B cell (primary cell): ENCODE measurements at regions not wholly inside any gene's neighbourhood (a gene's known extent, or its start where the extent isn't known, plus 50 kb on each side); places are given as distances from the start of the nearest gene placed in this dataset.
"Not testable (repeated sequence)": the region's sequence is repeated elsewhere in the genome, so short reads cannot be mapped to it uniquely, and the experiment has no call there.

Experiments
- ATAC-seq: fragments of 200-7000 bp; cut with Tn5 transposase; one replicate; pipeline ENCODE4 v1.10.0; 2021; ENCODE audit warnings: low read depth, mild to moderate bottlenecking, moderate number of reproducible peaks, moderate library complexity
- CTCF ChIA-PET: fragments of 350-600 bp; sonication (Branson Sonifier 250); formaldehyde crosslinking; loops from one replicate; lab custom pipeline; 2021; ENCODE audit warnings: antibody characterized with exemption, inconsistent platforms; lab: Charles Lee
- POLR2A ChIA-PET: fragments of 350-600 bp; sonication (Branson Sonifier 250); formaldehyde crosslinking; loops from one replicate; lab custom pipeline; 2021; ENCODE audit warnings: antibody characterized with exemption; lab: Charles Lee
- DNase-seq: peaks from one replicate; pipeline ENCODE4 v3.0.0; 2013
- H2AFZ ChIP-seq: 2 replicates; pipeline ENCODE4 v1.6.1; 2012; ENCODE audit warnings: mild to moderate bottlenecking, low read depth, low read length; ENCODE audit not compliant: insufficient read depth, poor library complexity, severe bottlenecking
- H3K27ac ChIP-seq, 2 donors: 1 replicate in 1 of 2; 2 replicates in 1 of 2; pipeline ENCODE4 v1.5.1; 2012 to 2013; ENCODE audit warnings: low read length in 2 of 2, mild to moderate bottlenecking in 2 of 2, moderate library complexity in 1 of 2
- H3K27me3 ChIP-seq, 4 experiments: fragments of 200-600 bp in 1 of 4; sonication (generic) in 1 of 4; replicated peaks in 1 of 4; 1 replicate in 2 of 4; 2 replicates in 2 of 4; pipeline versions ENCODE4 v1.6.1 to v1.7.0; 2013 to 2016; ENCODE audit warnings: low read length in 3 of 4, mild to moderate bottlenecking in 2 of 4, mixed read lengths in 1 of 4, moderate library complexity in 1 of 4; ENCODE audit not compliant: insufficient read depth in 4 of 4, control insufficient read depth in 3 of 4; ENCODE audit errors: control extremely low read depth in 1 of 4
- H3K36me3 ChIP-seq, 2 experiments: replicated peaks in 1 of 2; 1 replicate in 1 of 2; 2 replicates in 1 of 2; pipeline versions ENCODE4 v1.6.1 to v1.7.1; 2013; ENCODE audit warnings: low read length in 1 of 2; ENCODE audit not compliant: insufficient read depth in 2 of 2, control insufficient read depth in 1 of 2; ENCODE audit errors: control extremely low read depth in 1 of 2, extremely low read depth in 1 of 2
- H3K4me1 ChIP-seq, 2 donors: fragments of 200-600 bp in 1 of 2; sonication (generic) in 1 of 2; 1 replicate in 1 of 2; 2 replicates in 1 of 2; pipeline versions ENCODE4 v1.5.1 to v1.6.1; 2013 to 2017; ENCODE audit warnings: low read length in 2 of 2; ENCODE audit not compliant: control insufficient read depth in 2 of 2, insufficient read depth in 2 of 2
- H3K4me2 ChIP-seq: replicated peaks from 2 replicates; pipeline ENCODE3; 2012; ENCODE audit warnings: mild to moderate bottlenecking, low read depth, low read length; ENCODE audit not compliant: poor library complexity, severe bottlenecking
- H3K4me3 ChIP-seq, 5 experiments: fragments of 200-600 bp in 1 of 5; sonication (generic) in 1 of 5; 1 replicate in 3 of 5; 2 replicates in 2 of 5; pipeline versions ENCODE4 v1.5.1 to v1.7.0; 2011 to 2016; ENCODE audit warnings: low read length in 4 of 5, mild to moderate bottlenecking in 4 of 5, low read depth in 2 of 5, control low read depth in 1 of 5, moderate library complexity in 1 of 5; ENCODE audit not compliant: insufficient read depth in 1 of 5; ENCODE audit errors: control extremely low read depth in 1 of 5, extremely low read depth in 1 of 5
- H3K79me2 ChIP-seq: fragments of 200-600 bp; sonication (generic); one replicate; pipeline ENCODE4 v1.6.0; 2016; ENCODE audit warnings: low read length; ENCODE audit not compliant: control insufficient read depth, insufficient read depth
- H3K9ac ChIP-seq: fragments of 200-600 bp; sonication (generic); 2 replicates; pipeline ENCODE4 v1.6.1; 2017; ENCODE audit warnings: mild to moderate bottlenecking, low read length, moderate library complexity
- H3K9me3 ChIP-seq, 3 donors: one replicate each; pipeline versions ENCODE4 v1.6.1 to v1.7.1; 2013; ENCODE audit warnings: low read length in 2 of 3; ENCODE audit not compliant: control insufficient read depth in 2 of 3, insufficient read depth in 1 of 3; ENCODE audit errors: control extremely low read depth in 1 of 3
- H4K20me1 ChIP-seq: 2 replicates; pipeline ENCODE4 v1.6.0; 2012; ENCODE audit warnings: mild to moderate bottlenecking, low read length; ENCODE audit not compliant: insufficient read depth, control insufficient read depth, poor library complexity, severe bottlenecking
- H3K27ac Mint-ChIP-seq: one replicate; pipeline ENCODE4 v1.8.0; 2021; ENCODE audit warnings: mixed read lengths
- H3K27me3 Mint-ChIP-seq: one replicate; pipeline ENCODE4 v1.8.0; 2021; ENCODE audit warnings: mixed read lengths
- H3K4me1 Mint-ChIP-seq: one replicate; pipeline ENCODE4 v1.8.0; 2021; ENCODE audit warnings: mixed read lengths
- H3K4me3 Mint-ChIP-seq: one replicate; pipeline ENCODE4 v1.8.0; 2021; ENCODE audit warnings: mixed read lengths
- H3K9me3 Mint-ChIP-seq: one replicate; pipeline ENCODE4 v1.8.0; 2022; ENCODE audit warnings: mixed read lengths; ENCODE audit not compliant: insufficient read depth
- EZH2 ChIP-seq: IDR thresholded peaks from 2 replicates; pipeline ENCODE4 v1.6.1; 2012; ENCODE audit warnings: borderline replicate concordance, low read depth, mild to moderate bottlenecking, moderate library complexity, low read length; ENCODE audit not compliant: insufficient read depth, poor library complexity, severe bottlenecking
- WGBS: methylation state at CpG from one replicate; pipeline ENCODE4 v1.1.5; 2013; ENCODE audit warnings: missing lambda C conversion rate; ENCODE audit not compliant: insufficient coverage; 5-methylcytosine and 5-hydroxymethylcytosine counted together
- intact Hi-C: fragments of 100-400 bp; cut with micrococcal nuclease; formaldehyde crosslinking; loops from one replicate; pipeline ENCODE4 v1.10.0; 2022
- TF ChIP-seq, protein P1 (sequence below): fragments of 200-600 bp; IDR thresholded peaks from one replicate; pipeline ENCODE4 v1.8.0; 2022; ENCODE audit warnings: antibody characterized with exemption, mild to moderate bottlenecking

GRCh38 chr6:19934996-19935591 lies 97.9 kb downstream of the ID4 start:
- Histone ChIP-seq H2AFZ (no peak overlapping the region), H3K9me3 (no peaks in the 10 kb centered on the region), H3K27ac (no peak overlapping the region), H4K20me1 (no peaks in the 10 kb centered on the region), H3K4me3 (no peak overlapping the region), H3K9ac (no peak overlapping the region), H3K4me1 (no peaks in the 10 kb centered on the region), H3K27me3 (no peaks in the 10 kb centered on the region), H3K36me3 (no peaks in the 10 kb centered on the region), H3K4me2 (no peak overlapping the region), H3K79me2 (no peaks in the 10 kb centered on the region)
- POLR2A ChIA-PET = no interaction called here
- 93% methylated on average over 2 of the region's 5 CpGs for WGBS
- Mint-ChIP-seq H3K4me3 (no peak overlapping the region), H3K27ac (no peak overlapping the region), H3K9me3 (no peaks in the 10 kb centered on the region), H3K4me1 (no peaks in the 10 kb centered on the region), H3K27me3 (no peaks in the 10 kb centered on the region)
- intact Hi-C loops = no loop called here
- CTCF ChIA-PET = no interaction called here
- no peak for DNase-seq
- no peak for ATAC-seq
- no peak for TF ChIP-seq EZH2
- TF ChIP-seq, protein P1, sequence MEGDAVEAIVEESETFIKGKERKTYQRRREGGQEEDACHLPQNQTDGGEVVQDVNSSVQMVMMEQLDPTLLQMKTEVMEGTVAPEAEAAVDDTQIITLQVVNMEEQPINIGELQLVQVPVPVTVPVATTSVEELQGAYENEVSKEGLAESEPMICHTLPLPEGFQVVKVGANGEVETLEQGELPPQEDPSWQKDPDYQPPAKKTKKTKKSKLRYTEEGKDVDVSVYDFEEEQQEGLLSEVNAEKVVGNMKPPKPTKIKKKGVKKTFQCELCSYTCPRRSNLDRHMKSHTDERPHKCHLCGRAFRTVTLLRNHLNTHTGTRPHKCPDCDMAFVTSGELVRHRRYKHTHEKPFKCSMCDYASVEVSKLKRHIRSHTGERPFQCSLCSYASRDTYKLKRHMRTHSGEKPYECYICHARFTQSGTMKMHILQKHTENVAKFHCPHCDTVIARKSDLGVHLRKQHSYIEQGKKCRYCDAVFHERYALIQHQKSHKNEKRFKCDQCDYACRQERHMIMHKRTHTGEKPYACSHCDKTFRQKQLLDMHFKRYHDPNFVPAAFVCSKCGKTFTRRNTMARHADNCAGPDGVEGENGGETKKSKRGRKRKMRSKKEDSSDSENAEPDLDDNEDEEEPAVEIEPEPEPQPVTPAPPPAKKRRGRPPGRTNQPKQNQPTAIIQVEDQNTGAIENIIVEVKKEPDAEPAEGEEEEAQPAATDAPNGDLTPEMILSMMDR = no peak

DNA sequence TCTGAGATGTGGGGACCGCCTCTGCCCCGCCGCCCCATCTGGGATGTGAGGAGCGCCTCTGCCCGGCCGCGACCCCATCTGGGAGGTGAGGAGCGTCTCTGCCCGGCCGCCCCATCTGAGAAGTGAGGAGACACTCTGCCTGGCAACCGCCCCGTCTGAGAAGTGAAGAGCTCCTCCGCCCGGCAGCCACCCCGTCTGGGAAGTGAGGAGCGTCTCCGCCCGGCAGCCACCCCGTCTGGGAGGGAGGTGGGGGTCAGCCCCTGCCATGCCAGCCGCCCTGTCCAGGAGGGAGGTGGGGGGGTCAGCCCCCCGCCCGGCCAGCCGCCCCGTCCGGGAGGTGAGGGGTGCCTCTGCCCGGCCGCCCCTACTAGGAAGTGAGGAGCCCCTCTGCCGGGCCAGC lies 102.2 kb downstream of the ID4 start:
- intact Hi-C loops, H2AFZ ChIP-seq, H4K20me1 ChIP-seq, H3K4me3 ChIP-seq, H3K9me3 ChIP-seq, H3K36me3 ChIP-seq, H3K4me1 ChIP-seq, H3K27me3 ChIP-seq, H3K4me2 ChIP-seq, H3K9ac ChIP-seq, H3K79me2 ChIP-seq, ATAC-seq, H3K4me3 Mint-ChIP-seq, POLR2A ChIA-PET, H3K27ac ChIP-seq, H3K27me3 Mint-ChIP-seq, H3K9me3 Mint-ChIP-seq, H3K27ac Mint-ChIP-seq, DNase-seq, CTCF ChIA-PET, H3K4me1 Mint-ChIP-seq: not testable (repeated sequence)
- WGBS = 98% methylated on average over 17 of the region's 28 CpGs

- H3K79me2 ChIP-seq, H3K4me3 Mint-ChIP-seq, DNase-seq, H3K4me2 ChIP-seq, H3K27me3 ChIP-seq, CTCF ChIA-PET, ATAC-seq, H3K27me3 Mint-ChIP-seq, H3K4me1 Mint-ChIP-seq, H3K9ac ChIP-seq, H3K9me3 ChIP-seq, H2AFZ ChIP-seq, H4K20me1 ChIP-seq, H3K4me3 ChIP-seq, POLR2A ChIA-PET, H3K9me3 Mint-ChIP-seq, H3K4me1 ChIP-seq, H3K27ac ChIP-seq, H3K36me3 ChIP-seq, intact Hi-C loops, H3K27ac Mint-ChIP-seq: not testable (repeated sequence)
- WGBS = 60% methylated on average over 1 of the region's 28 CpGs
Measured at GRCh38 chr6:19939926-19940325, 102.8 kb downstream of the ID4 start.
